Lung (tissue), 11 donors: ENCODE measurements at regions not wholly inside any gene's neighbourhood (a gene's known extent, or its start where the extent isn't known, plus 50 kb on each side); places are given as distances from the start of the nearest gene placed in this dataset.

Source experiments
- ATAC-seq: fragments of 200-7000 bp; cut with Tn5 transposase; one replicate; pipeline ENCODE4 v1.9.1; 2020; ENCODE audit warnings: moderate number of reproducible peaks; ENCODE audit not compliant: insufficient read depth, low FRiP score
- DNase-seq, 3 donors: peaks; one replicate each; pipeline ENCODE4 v3.0.0-alpha.2; 2013 to 2017
- H3K27ac ChIP-seq, 2 donors: one replicate each; pipeline ENCODE4 v1.5.1; 2013; ENCODE audit warnings: mild to moderate bottlenecking in 2 of 2, moderate library complexity in 2 of 2, control low read depth in 1 of 2, inconsistent platforms in 1 of 2, low read depth in 1 of 2, low read length in 1 of 2
- H3K27me3 ChIP-seq, 3 donors: one replicate each; pipeline ENCODE4 v1.5.1; 2013; ENCODE audit warnings: low read length in 2 of 3; ENCODE audit not compliant: control insufficient read depth in 3 of 3, insufficient read depth in 3 of 3
- H3K36me3 ChIP-seq, 4 donors: one replicate each; pipeline ENCODE4 v1.5.1; 2013; ENCODE audit warnings: low read length in 4 of 4, mild to moderate bottlenecking in 1 of 4, moderate library complexity in 1 of 4; ENCODE audit not compliant: control insufficient read depth in 4 of 4, insufficient read depth in 4 of 4
- H3K4me1 ChIP-seq, 5 donors: one replicate each; pipeline ENCODE4 v1.5.1; 2013; ENCODE audit warnings: low read length in 5 of 5, mild to moderate bottlenecking in 2 of 5, moderate library complexity in 1 of 5; ENCODE audit not compliant: control insufficient read depth in 5 of 5, insufficient read depth in 5 of 5
- H3K4me3 ChIP-seq: one replicate; pipeline ENCODE4 v1.5.1; 2013; ENCODE audit warnings: mild to moderate bottlenecking, control low read depth, moderate library complexity
- H3K9ac ChIP-seq, 2 donors: one replicate each; pipeline ENCODE4 v1.5.1; 2013; ENCODE audit warnings: low read length in 2 of 2, control low read depth in 1 of 2; ENCODE audit not compliant: insufficient read depth in 1 of 2
- H3K9me3 ChIP-seq, 4 donors: one replicate each; pipeline ENCODE4 v1.5.1; 2013; ENCODE audit warnings: low read length in 3 of 4, mild to moderate bottlenecking in 1 of 4, moderate library complexity in 1 of 4; ENCODE audit not compliant: control insufficient read depth in 4 of 4, insufficient read depth in 3 of 4
- WGBS, 2 donors: extraction: QIAGEN DNeasy Blood & Tissue Kit; methylation state at CpG; one replicate each; pipeline ENCODE4 v1.1.7; 2013; 5-methylcytosine and 5-hydroxymethylcytosine counted together
- TF ChIP-seq, protein P1 (sequence below): IDR thresholded peaks from 2 replicates; pipeline ENCODE4 v1.5.1; 2012; ENCODE audit warnings: mild to moderate bottlenecking; ENCODE audit errors: control extremely low read depth, extremely low read depth
- donor health status: control.
- donor health status: control.
- donor health status: Bipolar disorder and iron deficiency.
- donor health status: healthy.
- donor health status: DM: yes; HTN: yes; CAD: no.

DNA sequence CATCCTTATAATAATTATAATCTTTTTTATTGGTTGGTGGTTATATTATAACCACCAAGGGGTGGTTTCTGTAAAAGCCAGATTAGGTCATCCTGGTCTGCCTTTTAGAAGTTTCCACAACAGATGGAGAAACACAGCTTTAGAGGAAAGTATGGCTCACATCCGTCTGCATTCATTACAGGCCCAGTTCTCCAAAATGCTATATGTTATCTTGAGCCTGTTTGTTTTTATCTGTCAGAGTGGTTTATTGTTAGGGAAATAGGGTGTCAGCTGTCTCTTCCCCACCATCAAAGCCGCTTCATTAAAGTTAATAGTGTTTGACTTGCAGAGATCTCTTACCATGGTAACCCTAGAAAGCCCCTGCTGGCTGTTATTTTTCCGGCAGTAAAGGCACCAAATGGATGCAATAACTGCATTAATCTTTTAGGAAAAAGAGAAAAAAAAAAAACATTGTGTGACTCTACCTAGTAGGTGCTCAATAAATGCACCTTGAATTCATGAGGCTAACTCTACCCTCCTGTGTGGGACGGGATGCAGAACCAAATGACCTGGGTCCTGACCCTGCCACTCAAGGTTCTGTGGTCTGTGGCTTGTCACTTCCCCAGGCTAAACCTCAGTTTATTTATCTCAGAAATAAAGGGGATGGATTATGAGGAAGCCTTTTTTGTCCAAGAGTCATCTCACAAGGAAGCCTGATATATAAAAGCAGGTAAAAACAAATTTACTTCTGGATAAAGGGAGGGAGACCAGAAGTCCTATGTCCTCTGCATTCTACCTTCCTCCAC is 118.3 kb downstream of the WT1 start:
- H3K36me3 ChIP-seq = no peaks in the 10 kb centered on the region
- H3K4me1 ChIP-seq = peaks cover 0 to 6% (median 0%) of the 10 kb centered on the region in 5 donors
- H3K9ac ChIP-seq = no peak overlapping the region
- ATAC-seq (no peak), DNase-seq (peak in 2 of 3 donors; percentile 53 to 61)
- H3K4me3 ChIP-seq = no peak overlapping the region
- peaks cover 4 to 9% (median 7%) of the 10 kb centered on the region in 3 donors for H3K27me3 ChIP-seq
- H3K9me3 ChIP-seq = peaks cover 0 to 4% (median 0%) of the 10 kb centered on the region in 4 donors
- WGBS, 2 donors = 59 to 63% methylated on average over 4 of the region's 4 CpGs
- TF ChIP-seq, protein P1, sequence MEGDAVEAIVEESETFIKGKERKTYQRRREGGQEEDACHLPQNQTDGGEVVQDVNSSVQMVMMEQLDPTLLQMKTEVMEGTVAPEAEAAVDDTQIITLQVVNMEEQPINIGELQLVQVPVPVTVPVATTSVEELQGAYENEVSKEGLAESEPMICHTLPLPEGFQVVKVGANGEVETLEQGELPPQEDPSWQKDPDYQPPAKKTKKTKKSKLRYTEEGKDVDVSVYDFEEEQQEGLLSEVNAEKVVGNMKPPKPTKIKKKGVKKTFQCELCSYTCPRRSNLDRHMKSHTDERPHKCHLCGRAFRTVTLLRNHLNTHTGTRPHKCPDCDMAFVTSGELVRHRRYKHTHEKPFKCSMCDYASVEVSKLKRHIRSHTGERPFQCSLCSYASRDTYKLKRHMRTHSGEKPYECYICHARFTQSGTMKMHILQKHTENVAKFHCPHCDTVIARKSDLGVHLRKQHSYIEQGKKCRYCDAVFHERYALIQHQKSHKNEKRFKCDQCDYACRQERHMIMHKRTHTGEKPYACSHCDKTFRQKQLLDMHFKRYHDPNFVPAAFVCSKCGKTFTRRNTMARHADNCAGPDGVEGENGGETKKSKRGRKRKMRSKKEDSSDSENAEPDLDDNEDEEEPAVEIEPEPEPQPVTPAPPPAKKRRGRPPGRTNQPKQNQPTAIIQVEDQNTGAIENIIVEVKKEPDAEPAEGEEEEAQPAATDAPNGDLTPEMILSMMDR = no peak
- no peak overlapping the region for H3K27ac ChIP-seq

DNA sequence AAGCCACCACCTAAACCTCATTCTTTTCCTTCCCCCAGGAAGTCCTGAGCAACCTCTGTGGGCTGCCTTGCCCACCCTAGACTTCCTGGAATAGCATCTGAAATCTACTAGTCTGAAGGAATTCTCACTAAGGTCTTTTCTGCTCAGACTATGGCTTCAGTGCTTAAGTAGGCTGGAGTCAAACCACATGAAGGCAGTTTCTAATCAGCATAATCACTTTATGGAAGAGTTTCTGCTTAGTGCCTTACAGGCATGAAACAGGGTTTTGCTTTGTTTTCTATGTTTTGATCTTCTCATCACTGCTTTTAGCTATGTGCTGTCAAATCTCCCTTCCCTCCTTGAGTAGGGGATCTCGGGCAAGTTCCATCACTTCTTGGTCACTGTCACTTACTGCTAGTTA is 117.7 kb downstream of the WT1 start:
- TF ChIP-seq, protein P1 = no peak
- no peak overlapping the region for H3K27ac ChIP-seq
- H3K27me3 ChIP-seq = peaks cover 4 to 14% (median 13%) of the 10 kb centered on the region in 3 donors
- no peak for ATAC-seq
- peaks cover 0 to 4% (median 0%) of the 10 kb centered on the region in 4 donors for H3K9me3 ChIP-seq
- H3K4me1 ChIP-seq = peaks cover 0 to 6% (median 0%) of the 10 kb centered on the region in 5 donors
- H3K4me3 ChIP-seq = no peak overlapping the region
- no peaks in the 10 kb centered on the region for H3K36me3 ChIP-seq
- DNase-seq = no peak
- no peak overlapping the region for H3K9ac ChIP-seq
- WGBS, 2 donors = 78 to 96% methylated on average over 1 of the region's 1 CpG

DNA sequence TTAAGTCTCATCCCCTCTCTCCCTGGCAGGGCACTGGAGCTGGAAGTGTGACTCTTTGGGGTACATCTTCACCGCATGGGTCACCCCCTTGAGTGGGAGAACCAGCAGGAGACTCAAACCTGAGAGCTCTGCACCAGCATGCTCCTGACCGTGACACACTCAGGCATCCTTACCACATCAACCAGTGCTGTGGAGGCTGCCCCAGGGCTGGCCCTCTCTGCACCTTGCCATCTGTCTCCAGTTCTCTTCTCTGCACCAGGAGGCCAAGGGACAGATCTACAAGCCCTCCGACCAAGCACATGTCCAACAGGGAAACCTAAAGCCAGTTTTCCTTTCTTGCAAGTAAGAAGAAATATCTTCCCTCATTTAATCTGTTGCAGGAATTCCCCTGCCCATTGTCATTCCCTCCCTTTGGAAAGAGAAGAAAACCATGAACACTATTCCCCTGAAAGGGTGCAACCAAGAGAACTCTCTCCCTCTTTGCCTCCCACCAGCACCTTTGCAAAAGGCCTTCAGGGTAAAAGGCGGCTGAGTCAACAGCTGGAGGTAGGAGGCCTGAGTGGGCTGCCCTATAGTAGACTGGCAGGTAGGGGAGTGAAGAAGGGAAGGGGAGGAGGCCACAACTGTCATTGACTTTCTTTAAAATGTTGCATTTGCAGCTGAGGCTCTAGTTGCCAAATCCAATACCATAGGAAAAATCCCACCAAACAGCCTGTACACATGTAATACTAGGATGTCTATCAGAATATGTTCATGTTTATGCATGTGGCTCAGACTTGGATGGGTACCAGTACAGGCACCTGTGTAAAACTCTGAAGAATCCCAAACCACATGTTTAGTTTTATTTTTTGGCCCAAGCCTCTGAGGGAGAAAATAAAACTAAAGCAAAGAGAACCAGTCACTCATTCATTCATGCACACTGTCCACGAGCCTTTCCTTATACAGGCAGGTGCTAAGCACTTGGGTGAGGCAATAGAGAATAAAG is 117.0 kb downstream of the WT1 start:
- H3K4me1 ChIP-seq = peaks cover 0 to 6% (median 0%) of the 10 kb centered on the region in 5 donors
- no peaks in the 10 kb centered on the region for H3K36me3 ChIP-seq
- WGBS, 2 donors = 83 to 92% methylated on average over 5 of the region's 5 CpGs
- no peak overlapping the region for H3K27ac ChIP-seq
- no peak overlapping the region for H3K4me3 ChIP-seq
- DNase-seq (no peak), ATAC-seq (no peak)
- TF ChIP-seq, protein P1 = no peak
- no peak overlapping the region for H3K9ac ChIP-seq
- H3K9me3 ChIP-seq = peaks cover 0 to 4% (median 0%) of the 10 kb centered on the region in 4 donors
- peaks cover 4 to 14% (median 14%) of the 10 kb centered on the region in 3 donors for H3K27me3 ChIP-seq
